DOHH2 (cell line): ENCODE measurements at regions not wholly inside any gene's neighbourhood (a gene's known extent, or its start where the extent isn't known, plus 50 kb on each side); places are given as distances from the start of the nearest gene placed in this dataset.

Experiments used
- H3F3A ChIP-seq: fragments of 200-600 bp; sonication (generic), shearing (Covaris generic); 2 replicates; pipeline ENCODE4 v1.6.0; 2016; ENCODE audit warnings: antibody characterized with exemption, mild to moderate bottlenecking; ENCODE audit not compliant: control insufficient read depth, insufficient read depth
- H3K27ac ChIP-seq: fragments of 200-600 bp; sonication (generic); 2 replicates; pipeline ENCODE4 v1.5.1; 2014; ENCODE audit warnings: low read depth, mild to moderate bottlenecking, low read length, moderate library complexity
- H3K27me3 ChIP-seq: fragments of 200-600 bp; sonication (generic); 2 replicates; pipeline ENCODE4 v1.6.1; 2014; ENCODE audit warnings: mild to moderate bottlenecking, low read length, mixed read lengths; ENCODE audit not compliant: control insufficient read depth
- H3K36me3 ChIP-seq: fragments of 200-600 bp; sonication (generic); 2 replicates; pipeline ENCODE4 v1.6.1; 2014; ENCODE audit warnings: mild to moderate bottlenecking, low read length, moderate library complexity, mixed read lengths; ENCODE audit not compliant: control insufficient read depth
- H3K4me1 ChIP-seq: fragments of 200-600 bp; sonication (generic); 2 replicates; pipeline ENCODE4 v1.6.1; 2014; ENCODE audit warnings: mild to moderate bottlenecking, low read length, mixed read lengths; ENCODE audit not compliant: control insufficient read depth
- H3K4me2 ChIP-seq: fragments of 200-600 bp; sonication (generic); 2 replicates; pipeline ENCODE4 v1.6.0; 2014; ENCODE audit warnings: mild to moderate bottlenecking, low read length, moderate library complexity
- H3K4me3 ChIP-seq: fragments of 200-600 bp; sonication (generic); 2 replicates; pipeline ENCODE4 v1.5.1; 2014; ENCODE audit warnings: mild to moderate bottlenecking, low read length, mixed read lengths
- H3K79me2 ChIP-seq: fragments of 200-600 bp; sonication (generic); 2 replicates; pipeline ENCODE4 v1.6.1; 2014; ENCODE audit warnings: mild to moderate bottlenecking, low read length, mixed read lengths; ENCODE audit not compliant: control insufficient read depth
- H3K9me2 ChIP-seq: fragments of 200-600 bp; sonication (generic); replicated peaks from 2 replicates; pipeline ENCODE4 v1.6.1; 2014; ENCODE audit warnings: mild to moderate bottlenecking, low read length, mixed read lengths; ENCODE audit not compliant: control insufficient read depth
- H3K9me3 ChIP-seq: fragments of 200-600 bp; sonication (generic); 2 replicates; pipeline ENCODE4 v1.6.1; 2014; ENCODE audit warnings: antibody characterized with exemption, low read length, mixed read lengths; ENCODE audit not compliant: control insufficient read depth, insufficient read depth
- H4K20me1 ChIP-seq: fragments of 200-600 bp; sonication (generic); 2 replicates; pipeline ENCODE4 v1.6.0; 2014; ENCODE audit warnings: low read depth, mild to moderate bottlenecking, antibody characterized with exemption, low read length, moderate library complexity; ENCODE audit not compliant: control insufficient read depth, insufficient read depth
- CTCF ChIP-seq: fragments of 200-600 bp; sonication (generic); IDR thresholded peaks from one replicate; pipeline ENCODE4 v1.5.1; 2014; ENCODE audit warnings: antibody characterized with exemption, mild to moderate bottlenecking, low read depth, low read length; ENCODE audit not compliant: poor library complexity, severe bottlenecking
- EZH2phosphoT487 ChIP-seq: fragments of 200-600 bp; sonication (generic); IDR thresholded peaks from 2 replicates; pipeline ENCODE4 v1.6.1; 2017; ENCODE audit warnings: borderline replicate concordance, mild to moderate bottlenecking, antibody characterized with exemption, low read length, moderate library complexity, mixed read lengths

- Histone ChIP-seq H3K9me2 (no peaks in the 10 kb centered on the region), H3K4me3 (no peak overlapping the region), H3K79me2 (no peaks in the 10 kb centered on the region), H4K20me1 (no peaks in the 10 kb centered on the region), H3F3A (no peaks in the 10 kb centered on the region), H3K9me3 (no peaks in the 10 kb centered on the region), H3K36me3 (no peaks in the 10 kb centered on the region), H3K4me1 (peaks cover 37% of the 10 kb centered on the region), H3K27ac (no peak overlapping the region), H3K27me3 (no peaks in the 10 kb centered on the region), H3K4me2 (no peak overlapping the region)
- TF ChIP-seq CTCF (no peak), EZH2phosphoT487 (no peak)
These were observed 149.1 kb downstream of the PLPP3 start for GRCh38 chr1:56430141-56430839.

DNA sequence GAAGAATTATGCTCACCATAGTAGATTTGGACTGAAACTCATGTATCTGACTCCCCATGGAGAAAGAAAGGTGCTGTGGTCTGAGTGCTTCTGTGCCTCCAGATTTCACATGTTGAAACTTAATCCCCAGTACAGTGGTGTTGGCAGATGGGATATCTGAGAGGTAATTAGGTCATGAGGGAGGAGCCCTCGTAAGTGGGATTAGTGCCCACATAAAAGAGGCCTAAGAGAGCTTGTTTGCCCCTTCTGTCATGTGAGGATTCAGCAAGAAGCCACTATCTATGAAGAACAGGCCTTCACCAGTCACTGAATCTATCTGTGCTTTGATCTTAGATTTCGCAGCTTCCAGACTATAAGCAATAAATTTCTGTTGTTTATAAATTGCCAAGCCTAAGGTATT, 150.1 kb downstream of the PLPP3 start:
- Histone ChIP-seq H3K27ac (no peak overlapping the region), H3K4me3 (no peak overlapping the region), H3K27me3 (no peaks in the 10 kb centered on the region), H3K9me2 (no peaks in the 10 kb centered on the region), H4K20me1 (no peaks in the 10 kb centered on the region), H3K36me3 (no peaks in the 10 kb centered on the region), H3F3A (no peaks in the 10 kb centered on the region), H3K9me3 (no peaks in the 10 kb centered on the region), H3K79me2 (no peaks in the 10 kb centered on the region), H3K4me2 (no peak overlapping the region), H3K4me1 (peaks cover 38% of the 10 kb centered on the region)
- TF ChIP-seq CTCF (no peak), EZH2phosphoT487 (no peak)

DNA sequence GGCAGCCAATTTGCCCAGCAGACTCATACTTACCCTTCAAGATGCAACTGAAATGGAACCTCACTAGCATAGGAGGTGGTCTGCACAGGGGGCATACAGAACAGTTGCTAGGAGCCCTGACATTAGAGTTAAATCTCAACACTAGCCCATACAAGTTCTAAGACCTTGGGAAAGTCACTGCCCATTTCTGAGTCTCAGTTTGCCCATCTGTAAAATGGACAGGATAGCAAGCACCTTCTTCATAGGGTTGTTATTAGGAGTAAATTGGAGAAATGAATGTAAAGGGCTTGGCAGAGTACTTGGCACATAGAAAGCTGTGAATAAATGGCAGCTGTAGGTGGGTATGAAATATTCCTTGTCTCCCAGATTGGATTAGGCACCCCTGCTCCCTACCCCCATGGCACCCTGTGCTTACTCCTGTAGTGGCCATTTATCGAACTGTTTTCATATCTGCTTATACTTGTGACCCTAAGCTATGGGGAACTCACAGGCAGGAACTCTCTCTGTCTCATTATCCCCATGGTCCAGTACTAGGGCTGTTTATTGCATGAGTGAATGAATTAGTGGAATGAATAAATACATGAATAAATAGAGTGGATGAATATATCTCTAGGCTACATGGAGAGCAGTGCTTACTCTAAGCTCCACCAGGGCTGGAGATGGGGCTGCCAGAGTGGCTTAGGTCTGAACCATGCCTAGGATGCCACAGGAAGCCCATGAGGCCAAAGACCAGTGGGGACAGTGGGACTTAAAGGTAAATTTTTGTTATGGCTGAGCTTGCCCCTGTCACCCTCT, 152.6 kb downstream of the PLPP3 start:
- no peaks in the 10 kb centered on the region for H3K9me2 ChIP-seq
- no peak overlapping the region for H3K4me2 ChIP-seq
- H4K20me1 ChIP-seq: no peaks in the 10 kb centered on the region
- no peaks in the 10 kb centered on the region for H3K9me3 ChIP-seq
- H3K79me2 ChIP-seq: no peaks in the 10 kb centered on the region
- no peak overlapping the region for H3K27ac ChIP-seq
- TF ChIP-seq EZH2phosphoT487 (no peak), CTCF (no peak)
- no peaks in the 10 kb centered on the region for H3K36me3 ChIP-seq
- no peak overlapping the region for H3K4me3 ChIP-seq
- no peaks in the 10 kb centered on the region for H3K27me3 ChIP-seq
- no peaks in the 10 kb centered on the region for H3F3A ChIP-seq
- H3K4me1 ChIP-seq: peaks cover 18% of the 10 kb centered on the region
